ENCODE measurements at regions not wholly inside any gene's neighbourhood (a gene's known extent, or its start where the extent isn't known, plus 50 kb on each side); places are given as distances from the start of the nearest gene placed in this dataset.

- Histone ChIP-seq H3K27me3 (no peaks in the 10 kb centered on the region), H3K4me3 (no peak overlapping the region), H3K9me3 (no peaks in the 10 kb centered on the region), H3K36me3 (no peaks in the 10 kb centered on the region), H3K4me1 (no peaks in the 10 kb centered on the region), H3K27ac (no peak overlapping the region)
- 77 to 100% methylated on average over 6 of the region's 6 CpGs for WGBS, 2 donors
- ATAC-seq (ENCODE audit: low FRiP score in 2 of 2) (no peak), DNase-seq (no peak)
- TF ChIP-seq EP300 (IDR thresholded peaks at IDR 0.05) = no peak
- no peak for TF ChIP-seq POLR2AphosphoS5 (IDR thresholded peaks at IDR 0.05)
- no peak for TF ChIP-seq POLR2A (IDR thresholded peaks at IDR 0.05)
- no peak for TF ChIP-seq CTCF (IDR thresholded peaks at IDR 0.05)
These were observed 51.3 kb upstream of the EGFL6 start for GRCh38 chrX:13518126-13518525.

DNA sequence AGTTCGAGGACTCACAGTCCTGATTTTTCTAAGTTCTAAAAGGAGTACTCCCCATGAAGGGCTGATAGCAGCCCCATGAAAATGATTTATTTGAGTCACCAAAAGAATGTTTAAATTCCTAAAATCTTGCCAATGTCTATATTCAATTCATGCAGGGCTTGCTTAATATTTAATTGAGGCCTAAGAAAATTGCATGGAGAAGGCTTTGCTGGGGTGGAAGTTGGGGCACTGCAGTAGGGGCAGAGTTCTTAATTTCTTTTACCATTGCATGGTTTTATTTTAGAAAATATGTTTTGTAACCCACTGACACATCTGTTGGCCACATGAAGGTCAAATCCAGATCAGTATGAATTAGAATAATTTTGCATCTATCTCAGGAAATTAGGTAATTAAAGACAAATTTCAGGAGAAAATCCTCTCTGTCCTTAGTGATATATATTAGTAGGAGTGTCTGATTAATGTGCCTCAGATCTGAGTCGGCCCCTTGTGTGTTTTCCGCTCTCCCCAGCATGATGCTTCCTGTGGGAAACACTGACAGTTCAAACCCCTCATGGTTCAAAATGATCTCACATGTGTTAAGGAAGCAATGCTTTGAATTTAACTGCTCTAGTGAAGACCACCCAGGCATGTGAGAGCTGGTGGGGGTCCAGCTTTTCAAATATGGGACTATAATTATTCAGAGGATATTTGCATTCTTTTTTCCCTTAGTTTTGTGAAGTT is 54.0 kb upstream of the EGFL6 start:
- H3K36me3 ChIP-seq = no peaks in the 10 kb centered on the region
- WGBS, 2 donors = 75 to 81% methylated on average over 3 of the region's 3 CpGs
- no peak overlapping the region for H3K27ac ChIP-seq
- H3K27me3 ChIP-seq = no peaks in the 10 kb centered on the region
- no peak overlapping the region for H3K4me3 ChIP-seq
- ATAC-seq (ENCODE audit: low FRiP score in 2 of 2) (no peak), DNase-seq (no peak)
- H3K4me1 ChIP-seq = no peaks in the 10 kb centered on the region
- no peaks in the 10 kb centered on the region for H3K9me3 ChIP-seq
- TF ChIP-seq POLR2A (IDR thresholded peaks at IDR 0.05) (no peak), CTCF (IDR thresholded peaks at IDR 0.05) (no peak), EP300 (IDR thresholded peaks at IDR 0.05) (no peak), POLR2AphosphoS5 (IDR thresholded peaks at IDR 0.05) (no peak)

- H3K36me3 ChIP-seq = no peaks in the 10 kb centered on the region
- TF ChIP-seq POLR2A (IDR thresholded peaks at IDR 0.05) (no peak), CTCF (IDR thresholded peaks at IDR 0.05) (no peak), EP300 (IDR thresholded peaks at IDR 0.05) (no peak), POLR2AphosphoS5 (IDR thresholded peaks at IDR 0.05) (no peak)
- no peaks in the 10 kb centered on the region for H3K4me1 ChIP-seq
- 78 to 86% methylated on average over 2 of the region's 2 CpGs for WGBS, 2 donors
- ATAC-seq (ENCODE audit: low FRiP score in 2 of 2) (no peak), DNase-seq (no peak)
- no peaks in the 10 kb centered on the region for H3K27me3 ChIP-seq
- no peaks in the 10 kb centered on the region for H3K9me3 ChIP-seq
- no peak overlapping the region for H3K4me3 ChIP-seq
- no peak overlapping the region for H3K27ac ChIP-seq
These were observed 57.5 kb upstream of the EGFL6 start for GRCh38 chrX:13511944-13512330.

DNA sequence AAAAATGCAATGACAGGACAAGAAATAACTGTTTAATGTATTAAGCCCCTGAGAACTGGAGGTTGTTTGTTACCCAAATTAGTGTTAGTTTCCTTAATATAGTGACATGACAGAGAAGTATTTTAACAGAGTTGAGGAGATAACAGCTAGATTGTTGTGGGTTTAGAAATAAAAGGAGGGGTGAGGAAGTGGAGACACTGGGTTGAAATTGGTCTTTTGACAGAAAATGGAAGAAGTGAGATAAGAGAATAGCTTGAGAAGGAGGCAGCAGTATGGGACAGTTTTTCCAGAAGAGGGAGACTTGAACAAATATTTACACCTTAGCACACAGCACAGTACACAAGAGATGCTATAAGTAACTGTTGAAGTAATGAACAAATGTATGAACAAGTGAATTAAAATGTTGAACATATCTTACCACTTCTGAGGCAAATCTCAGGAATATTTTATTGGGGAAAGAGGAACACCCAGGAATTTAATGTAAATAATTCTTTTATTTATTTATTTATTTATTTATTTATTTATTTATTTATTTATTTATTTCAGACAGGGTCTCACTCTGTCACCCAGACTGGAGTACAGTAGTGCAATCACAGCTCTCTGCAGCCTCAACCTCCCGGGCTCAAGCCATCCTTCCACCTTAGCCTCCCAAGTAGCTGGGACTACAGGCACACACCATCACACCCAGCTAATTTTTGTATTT is 58.0 kb upstream of the EGFL6 start:
- no peak overlapping the region for H3K4me3 ChIP-seq
- no peak overlapping the region for H3K27ac ChIP-seq
- ATAC-seq (ENCODE audit: low FRiP score in 2 of 2) (no peak), DNase-seq (no peak)
- TF ChIP-seq POLR2AphosphoS5 (IDR thresholded peaks at IDR 0.05) = no peak
- TF ChIP-seq CTCF (IDR thresholded peaks at IDR 0.05) = no peak
- TF ChIP-seq EP300 (IDR thresholded peaks at IDR 0.05) = no peak
- TF ChIP-seq POLR2A (IDR thresholded peaks at IDR 0.05) = no peak
- 79 to 100% methylated on average over 1 of the region's 1 CpG for WGBS, 2 donors
- no peaks in the 10 kb centered on the region for H3K9me3 ChIP-seq
- H3K27me3 ChIP-seq = no peaks in the 10 kb centered on the region
- H3K36me3 ChIP-seq = no peaks in the 10 kb centered on the region
- no peaks in the 10 kb centered on the region for H3K4me1 ChIP-seq
